Daoy (cell line): ENCODE measurements at regions not wholly inside any gene's neighbourhood (a gene's known extent, or its start where the extent isn't known, plus 50 kb on each side); places are given as distances from the start of the nearest gene placed in this dataset.
A peak's percentile ranks its signal among the peaks of the same experiment; 100 is the strongest.
"Not testable (repeated sequence)": the region's sequence is repeated elsewhere in the genome, so short reads cannot be mapped to it uniquely, and the experiment has no call there.

Source experiments
- DNase-seq: peaks from one replicate; pipeline ENCODE4 v3.0.0-alpha.2; 2015; ENCODE audit warnings: low read depth

DNA sequence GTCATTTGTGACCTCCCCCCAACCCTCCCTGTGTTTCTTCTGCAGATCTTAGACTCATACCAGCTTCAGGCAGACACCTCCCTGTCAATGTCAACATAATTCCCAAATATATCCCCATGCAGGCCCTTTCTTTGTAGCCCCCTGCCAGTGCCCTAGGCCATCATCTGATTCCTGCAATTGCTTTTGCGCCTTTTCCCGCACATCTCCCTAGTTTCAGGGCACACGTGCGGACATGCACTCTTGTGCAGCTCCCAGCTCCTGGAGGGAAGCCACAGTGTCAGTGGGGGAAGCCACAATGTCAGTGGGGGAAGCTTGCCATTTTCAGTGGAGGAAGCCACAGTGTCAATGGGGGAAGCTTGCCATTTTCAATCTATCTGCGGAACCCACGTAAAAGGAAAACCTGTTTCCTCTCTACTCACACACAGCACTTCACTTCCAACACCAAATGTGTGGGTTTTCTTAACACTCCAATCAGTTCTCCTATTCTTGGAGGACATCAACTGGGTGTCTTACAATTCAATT, 256.4 kb downstream of the ACKR3 start:
- DNase-seq = no peak

DNA sequence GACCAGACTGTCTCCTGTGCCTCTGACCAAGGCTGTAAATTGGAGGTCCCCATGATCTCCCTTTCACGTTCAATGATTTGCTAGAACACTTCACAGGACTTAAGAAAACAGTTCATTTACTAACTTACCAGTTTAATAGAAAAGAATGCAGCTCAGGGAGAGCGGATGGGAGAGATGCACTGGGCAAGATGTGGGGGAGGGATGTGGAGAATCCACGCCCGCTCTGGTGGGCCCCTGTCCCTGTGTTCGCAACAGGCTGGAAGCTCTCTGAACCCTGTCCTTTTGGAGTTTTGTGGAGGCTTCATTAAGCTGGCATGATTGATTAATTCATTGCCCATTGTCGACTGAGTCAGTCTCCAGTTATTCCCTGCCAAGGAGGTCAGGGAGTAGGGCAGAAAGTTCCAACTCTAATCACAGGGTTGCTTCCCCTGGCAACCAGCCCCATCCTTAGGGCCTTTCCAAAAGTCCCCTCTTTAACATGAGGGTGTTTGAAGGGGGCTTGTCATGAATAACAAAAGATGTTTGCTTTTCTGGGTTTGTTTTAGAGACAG, 257.1 kb downstream of the ACKR3 start:
- no peak for DNase-seq

DNA sequence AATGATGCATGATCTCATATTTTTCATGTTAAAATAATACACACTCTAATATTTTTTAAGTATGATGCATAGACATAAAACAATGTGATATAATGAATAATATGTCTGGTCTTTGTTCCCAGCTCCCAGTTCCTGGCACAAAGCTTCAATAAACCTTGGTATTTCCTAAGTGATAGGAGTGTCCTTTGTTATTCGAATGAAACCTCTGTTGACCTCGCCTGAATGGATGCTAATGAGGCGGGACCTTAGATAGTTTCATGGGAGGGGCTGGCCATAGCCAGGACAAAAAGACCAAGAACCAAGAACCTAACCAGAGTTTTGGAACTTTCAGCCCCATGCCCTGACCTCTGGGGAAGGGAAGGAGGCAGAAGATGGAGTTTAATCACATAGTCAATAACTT, 257.7 kb upstream of the COPS8 start:
- no peak for DNase-seq

DNA sequence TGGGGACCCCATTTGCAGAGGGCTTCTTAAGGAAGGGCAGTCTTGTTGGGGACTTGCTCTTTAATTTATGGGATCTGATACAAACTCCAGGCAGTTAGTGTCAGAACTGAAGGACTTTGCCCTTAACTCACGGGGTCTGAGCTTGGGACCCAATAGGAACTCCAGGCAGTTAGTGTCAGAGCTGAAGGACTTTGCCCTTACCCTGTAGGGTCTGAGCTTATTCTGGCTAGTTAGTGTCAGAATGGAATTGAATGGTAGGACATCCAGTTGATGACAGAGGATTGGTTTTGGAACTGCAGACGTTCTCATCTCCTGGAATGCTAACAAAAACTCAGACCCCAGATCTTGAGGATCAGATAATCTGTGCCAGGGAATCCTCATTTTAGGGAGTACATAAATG, 256.9 kb upstream of the COPS8 start:
- DNase-seq = no peak

DNA sequence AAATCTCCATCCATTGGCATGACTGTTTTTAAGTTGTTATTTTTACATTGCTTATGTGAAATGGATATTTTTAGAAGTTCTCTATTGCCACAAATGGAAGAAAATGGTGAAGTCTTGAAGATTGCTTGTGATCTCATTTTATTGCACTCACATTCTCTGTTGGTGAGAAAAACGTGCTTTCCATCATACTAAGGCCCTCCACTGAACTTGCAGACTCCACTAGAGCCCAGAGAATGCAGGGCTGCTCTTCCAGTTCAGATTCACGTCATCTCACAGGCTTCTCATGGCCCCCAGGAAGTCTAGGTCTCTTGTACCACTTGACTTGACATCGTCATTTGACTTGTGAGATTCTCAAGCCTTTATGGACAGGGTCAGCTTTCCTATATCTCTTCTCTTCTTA, 254.8 kb upstream of the COPS8 start:
- DNase-seq = no peak

DNA sequence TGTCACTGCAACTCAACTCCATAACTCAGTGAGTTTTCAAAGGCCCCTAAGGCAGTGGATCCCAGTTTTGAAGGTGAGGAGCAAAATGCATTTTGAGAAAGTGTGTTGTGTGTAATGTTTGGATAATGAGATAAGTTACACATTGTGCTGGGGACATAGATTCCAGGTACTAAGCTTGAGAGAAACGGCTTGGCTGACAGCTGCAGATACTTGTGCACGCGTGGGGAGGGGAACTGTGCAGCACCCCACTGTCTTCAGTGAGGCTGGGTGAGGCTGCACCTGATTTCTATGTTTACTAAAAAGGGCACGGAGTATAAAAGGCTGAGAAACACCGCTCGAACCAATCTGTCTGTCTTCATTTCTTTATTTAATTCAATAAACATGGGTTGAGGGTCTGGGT, 254.0 kb upstream of the COPS8 start:
- no peak for DNase-seq

DNA sequence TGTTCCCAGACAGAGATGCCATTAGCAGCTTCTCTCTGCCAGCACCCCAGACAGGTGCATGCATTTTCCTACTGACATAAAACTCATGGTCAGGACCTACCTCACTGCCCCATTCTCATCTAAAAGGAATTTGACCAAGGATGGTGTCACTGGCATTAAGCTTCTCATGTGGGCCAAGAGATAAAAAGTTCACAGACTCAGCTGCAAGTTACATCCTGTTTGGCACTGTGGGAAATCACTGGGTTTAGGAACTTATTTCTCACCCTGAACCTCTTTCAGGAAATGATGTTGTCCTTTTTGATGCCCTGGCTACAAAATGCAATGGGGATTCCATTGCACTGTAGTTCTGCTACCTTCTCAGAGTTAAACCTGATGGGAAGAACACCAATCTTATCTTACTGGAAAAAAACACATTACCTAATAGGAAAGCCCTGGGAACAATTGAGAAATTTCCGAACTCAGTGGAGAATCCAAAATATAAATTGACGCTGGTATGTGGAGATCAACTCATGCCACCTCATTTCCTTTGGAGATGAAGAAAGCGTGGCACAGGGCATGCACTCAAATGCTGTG, 252.1 kb upstream of the COPS8 start:
- DNase-seq = peak; percentile 62

DNA sequence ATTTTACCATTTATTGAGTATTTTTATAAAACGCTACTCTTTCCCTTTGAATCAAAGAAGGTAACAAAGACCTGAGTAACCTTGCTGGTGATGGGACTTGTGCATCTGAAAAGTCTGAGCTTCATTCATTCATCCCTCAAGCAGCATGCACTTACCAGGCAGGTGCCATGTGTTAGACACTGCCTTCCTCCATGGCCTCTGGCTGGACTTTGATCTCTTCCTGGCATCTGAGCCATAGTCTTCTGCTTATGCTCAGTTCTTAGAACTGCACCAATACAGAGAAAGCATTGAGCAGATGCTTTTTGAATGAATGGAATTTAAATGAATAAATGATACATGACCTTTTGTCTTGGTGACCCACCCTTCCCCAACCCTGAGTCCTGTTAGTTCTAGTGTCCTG, 251.4 kb upstream of the COPS8 start:
- no peak for DNase-seq

DNA sequence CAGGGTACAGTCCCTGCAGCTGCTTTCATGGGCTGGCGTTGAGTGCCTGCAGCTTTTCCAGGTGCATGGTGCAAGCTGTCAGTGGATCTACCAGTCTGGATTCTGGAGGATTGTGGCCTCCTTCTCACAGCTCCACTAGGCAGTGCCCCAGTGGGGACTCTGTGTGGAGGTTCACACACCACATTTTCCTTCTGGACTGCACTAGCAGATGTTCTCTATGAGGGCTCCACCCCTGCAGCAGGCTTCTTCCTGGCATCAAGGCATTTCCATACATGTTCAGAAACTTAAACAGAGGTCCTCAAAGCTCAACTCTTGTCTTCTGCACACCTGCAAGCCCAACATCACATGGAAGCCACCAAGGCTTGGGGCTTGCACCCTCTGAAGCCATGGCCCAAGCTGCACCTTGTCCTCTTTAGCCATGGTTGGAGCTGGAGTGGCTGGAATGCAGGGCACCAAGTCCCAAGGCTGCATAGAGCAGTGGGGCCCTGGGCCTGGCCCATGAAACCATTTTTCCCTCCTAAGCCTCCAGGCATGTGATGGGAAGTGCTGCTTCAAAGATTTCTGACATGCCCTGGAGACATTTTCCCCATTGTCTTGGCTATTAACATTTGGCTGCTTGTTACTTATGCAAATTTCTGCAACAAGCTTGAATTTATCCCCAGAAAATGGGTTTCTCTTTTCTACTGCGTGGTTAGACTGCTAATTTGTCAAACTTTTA, 250.2 kb upstream of the COPS8 start:
- DNase-seq = no peak

DNA sequence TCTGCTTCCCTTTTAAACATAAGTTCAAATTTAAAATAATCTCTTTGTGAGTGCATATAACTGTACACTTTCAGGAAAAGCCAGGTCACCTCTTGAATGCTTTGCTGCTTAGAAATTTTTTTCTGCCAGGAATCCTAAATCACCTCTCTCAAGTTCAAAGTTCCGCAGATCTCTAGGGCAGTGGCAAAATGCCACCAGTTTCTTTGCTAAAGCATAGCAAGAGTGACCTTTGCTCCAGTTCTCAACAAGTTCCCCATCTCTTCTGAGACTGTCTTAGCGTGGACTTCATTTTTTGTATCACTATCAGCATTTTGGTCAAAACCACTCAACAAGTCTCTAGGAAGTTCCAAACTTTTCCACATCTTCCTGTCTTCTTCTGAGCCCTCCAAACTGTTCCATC, 249.7 kb upstream of the COPS8 start:
- not testable (repeated sequence) for DNase-seq

DNA sequence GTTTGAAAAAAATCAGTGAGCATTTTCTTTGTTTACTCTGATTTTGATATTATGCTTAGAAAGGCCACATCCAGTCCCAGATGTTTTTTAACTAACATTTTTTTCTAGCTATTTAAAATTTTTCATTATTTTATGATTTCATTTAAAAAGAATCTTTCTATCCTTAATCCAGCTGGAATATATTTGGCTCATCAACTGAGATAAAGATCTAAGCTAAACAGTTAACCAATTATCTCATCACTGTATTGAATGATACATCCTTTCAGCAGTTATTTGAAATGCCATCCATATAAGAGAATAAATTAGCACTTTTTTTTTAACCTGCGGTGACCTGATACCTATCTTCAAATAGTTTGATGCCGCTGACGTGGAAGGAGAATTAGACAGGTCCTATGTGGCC, 245.5 kb upstream of the COPS8 start:
- no peak for DNase-seq

DNA sequence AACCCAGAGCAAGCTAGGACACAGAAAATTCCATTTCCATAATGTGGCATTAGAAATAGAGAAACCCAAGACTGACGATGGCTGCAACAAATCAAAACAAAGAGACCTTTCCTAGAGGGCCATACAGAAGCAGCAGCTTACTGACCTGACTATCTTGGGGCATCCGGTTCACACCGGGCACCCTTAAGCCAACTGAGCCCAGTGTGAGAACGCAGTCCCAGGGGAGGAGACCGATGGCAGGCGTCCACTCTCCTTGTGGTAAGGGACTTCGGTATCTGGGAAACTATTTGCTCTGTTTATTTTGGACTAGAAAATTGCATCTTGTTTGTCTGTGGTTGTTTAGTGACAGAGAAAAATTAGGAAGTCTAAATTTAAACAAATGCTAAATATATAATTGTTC, 244.8 kb upstream of the COPS8 start:
- no peak for DNase-seq

DNA sequence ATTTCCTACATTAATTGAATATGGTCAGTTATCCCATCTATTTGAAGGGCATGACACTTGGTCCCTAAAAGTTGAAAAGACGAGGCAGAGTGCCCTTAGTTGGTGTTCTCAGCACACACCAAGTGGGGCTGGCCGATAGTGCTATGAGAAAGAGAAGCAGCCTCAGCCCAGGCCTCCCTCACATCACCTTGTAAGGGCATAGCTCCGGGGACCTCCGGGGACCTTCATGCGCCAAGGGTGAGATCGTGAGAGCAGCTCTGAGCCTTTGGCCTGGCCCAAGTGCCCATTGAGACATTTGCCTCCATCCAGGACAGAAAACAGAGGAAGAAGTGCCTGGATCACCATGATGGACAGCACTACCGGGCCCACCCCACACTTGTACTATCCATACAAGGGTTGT, 244.3 kb upstream of the COPS8 start:
- no peak for DNase-seq

DNA sequence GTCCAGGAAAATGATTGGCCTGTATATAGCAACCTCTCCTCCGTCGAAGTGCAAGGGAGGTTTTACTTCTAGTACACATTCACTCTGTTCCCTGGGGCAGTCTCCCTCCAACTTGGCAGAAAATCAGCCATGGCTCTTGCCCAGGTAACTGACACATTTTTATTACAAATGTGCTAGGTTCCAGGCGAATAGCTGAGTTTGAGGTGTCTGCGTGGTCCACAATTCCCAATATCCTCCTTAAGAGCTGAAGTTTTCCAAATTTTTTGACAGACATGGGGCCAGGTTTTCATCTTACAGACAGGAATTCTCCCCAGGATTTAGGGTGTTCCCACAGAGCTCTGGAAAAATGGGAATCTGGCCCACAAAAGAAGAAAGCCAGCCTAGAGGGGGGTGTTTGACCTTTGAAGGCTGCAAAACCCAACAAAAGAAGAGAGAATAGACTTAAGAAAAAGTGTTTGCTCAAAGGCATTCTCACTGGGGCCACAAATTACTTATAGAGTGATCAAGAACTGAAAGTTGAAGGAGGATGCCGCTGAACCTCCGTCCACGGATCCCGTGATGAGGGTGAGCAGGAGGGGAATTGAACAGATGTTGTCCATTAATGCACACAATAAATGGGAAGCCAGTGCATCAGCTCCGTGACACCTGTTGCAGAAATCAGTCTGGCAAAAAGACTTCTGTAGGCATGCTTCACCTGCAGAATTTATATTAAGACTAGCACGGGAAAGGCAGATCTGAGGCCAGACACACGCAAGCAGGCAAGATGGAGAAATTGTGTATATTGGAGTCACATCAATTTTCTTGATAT, 242.3 kb upstream of the COPS8 start:
- DNase-seq = no peak

DNA sequence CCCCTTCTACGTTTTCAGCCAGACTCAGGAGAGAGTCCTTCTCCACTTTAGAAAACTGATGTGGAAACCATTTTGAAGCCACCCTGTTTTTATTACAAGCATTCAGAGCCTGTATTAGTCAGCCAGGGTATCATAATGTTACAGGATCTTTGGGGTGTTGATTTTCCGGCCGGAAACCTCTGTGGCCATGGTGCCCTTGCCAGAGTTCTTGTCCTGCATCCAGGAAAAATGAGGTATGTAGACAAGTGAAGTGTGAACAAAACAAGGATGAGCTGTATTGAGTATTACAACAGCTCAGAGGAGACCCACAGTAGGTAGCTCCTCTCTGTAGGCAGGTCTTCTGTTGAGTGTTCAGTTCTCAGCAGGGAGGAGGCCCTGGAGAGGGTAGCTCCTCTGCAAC, 241.0 kb upstream of the COPS8 start:
- no peak for DNase-seq

DNA sequence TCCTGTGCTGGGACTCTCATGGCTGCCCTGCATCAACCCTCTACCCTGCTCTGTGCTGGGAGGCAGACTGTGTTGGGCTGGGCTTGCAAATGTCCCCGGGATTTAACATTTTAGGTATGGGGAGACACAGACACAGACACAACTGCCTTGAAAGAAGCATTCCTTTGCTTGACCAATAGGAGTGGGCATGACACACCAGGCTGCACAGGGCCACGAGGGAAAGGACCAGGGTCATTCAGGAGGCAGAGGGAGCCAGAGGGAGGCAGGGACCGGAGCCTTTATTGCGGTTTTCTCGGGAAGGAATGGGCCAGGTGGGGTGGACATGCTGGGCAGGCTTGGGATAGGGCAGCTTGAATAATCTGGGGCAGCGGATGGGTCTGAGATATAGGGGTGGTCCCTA, 238.7 kb upstream of the COPS8 start:
- DNase-seq = no peak

DNA sequence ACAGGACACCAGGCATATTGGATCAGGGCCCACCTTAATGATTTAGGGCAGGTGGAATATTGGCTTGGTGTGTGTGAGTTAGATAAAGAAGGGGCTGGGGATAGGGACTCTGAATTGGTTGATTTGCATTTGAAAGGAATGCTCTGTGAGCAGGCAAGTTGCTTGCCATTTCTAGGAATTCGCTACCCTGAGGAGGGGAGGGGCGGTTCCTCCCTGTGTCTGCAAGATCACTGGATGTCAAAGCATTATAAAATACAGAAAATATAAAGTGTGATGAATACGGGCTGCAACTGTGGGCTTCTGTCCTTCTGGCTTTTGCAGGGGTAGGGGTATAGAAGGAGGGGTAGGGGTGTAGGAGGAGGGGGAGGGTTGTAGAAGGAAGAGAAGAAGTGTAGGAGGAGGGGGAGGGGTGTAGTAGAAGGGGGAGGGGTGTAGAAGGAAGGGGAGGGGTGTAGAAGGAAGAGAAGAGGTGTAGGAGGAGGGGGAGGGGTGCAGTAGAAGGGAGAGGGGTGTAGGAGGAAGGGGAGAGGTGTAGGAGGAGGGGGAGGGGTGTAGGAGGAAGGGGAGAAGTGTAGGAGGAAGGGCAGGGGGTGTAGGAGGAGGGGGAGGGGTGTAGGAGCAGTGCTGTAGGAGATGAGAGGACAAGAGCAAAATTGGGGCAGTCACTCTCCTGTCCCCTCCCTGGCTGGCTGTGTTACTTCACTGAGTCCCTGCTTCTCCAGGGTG, 238.0 kb upstream of the COPS8 start:
- DNase-seq = no peak

DNA sequence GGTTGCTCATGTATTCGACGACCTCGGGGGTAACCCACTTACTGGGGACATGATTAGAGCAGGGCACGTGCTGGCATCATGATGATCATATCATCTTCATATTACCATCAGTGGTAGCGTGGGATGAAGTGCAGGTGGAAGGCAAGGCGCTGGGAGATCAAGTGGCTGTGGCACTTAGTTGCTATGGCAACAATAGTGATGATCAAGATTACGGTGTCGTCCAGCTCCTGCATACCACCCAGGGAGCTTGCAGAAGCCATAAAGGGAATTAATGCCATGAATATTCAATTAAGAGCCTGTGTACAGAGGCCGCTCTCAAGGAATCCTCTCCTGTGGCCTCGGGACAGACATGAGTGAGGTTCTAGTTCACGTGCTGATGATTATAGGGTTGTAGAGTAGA, 237.2 kb upstream of the COPS8 start:
- no peak for DNase-seq

DNA sequence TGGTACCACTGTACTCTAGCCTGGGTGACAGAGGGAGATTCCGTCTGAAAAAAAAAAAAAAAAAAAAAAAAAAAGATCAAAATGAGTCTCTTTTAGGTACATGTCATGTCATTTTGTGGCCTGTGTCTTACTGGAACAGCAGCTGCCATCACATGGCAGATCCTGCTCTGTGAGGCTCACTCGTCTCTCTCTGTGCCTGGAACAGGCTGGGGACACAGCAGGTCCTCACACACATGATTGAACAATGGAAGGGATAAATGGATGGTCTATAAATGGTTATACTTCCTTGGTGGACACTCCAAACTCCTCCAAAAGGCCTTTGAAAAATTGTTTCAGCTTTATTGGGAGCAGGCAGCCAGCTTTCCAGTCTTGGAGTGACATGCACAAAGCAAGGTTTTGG, 236.2 kb upstream of the COPS8 start:
- DNase-seq = no peak

DNA sequence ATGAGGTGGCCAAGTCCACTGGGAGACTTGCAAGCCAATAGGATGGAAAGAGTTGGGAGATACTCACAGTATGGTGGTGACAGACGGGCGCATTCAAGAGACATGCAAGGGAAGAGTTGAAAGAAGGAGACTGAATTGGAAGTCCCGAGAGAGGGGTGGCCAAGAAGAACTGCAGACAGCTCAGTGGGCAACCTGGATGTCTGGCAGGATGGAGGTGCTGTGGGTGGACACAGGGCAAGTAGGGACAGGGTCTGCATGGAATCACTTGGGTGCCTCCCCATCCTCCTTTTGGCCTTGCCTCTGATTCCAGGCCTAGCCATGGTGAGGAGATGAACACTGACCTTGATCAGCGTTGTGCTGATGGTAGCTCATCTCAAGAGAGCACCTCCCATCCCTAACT, 235.7 kb upstream of the COPS8 start:
- DNase-seq = no peak

DNA sequence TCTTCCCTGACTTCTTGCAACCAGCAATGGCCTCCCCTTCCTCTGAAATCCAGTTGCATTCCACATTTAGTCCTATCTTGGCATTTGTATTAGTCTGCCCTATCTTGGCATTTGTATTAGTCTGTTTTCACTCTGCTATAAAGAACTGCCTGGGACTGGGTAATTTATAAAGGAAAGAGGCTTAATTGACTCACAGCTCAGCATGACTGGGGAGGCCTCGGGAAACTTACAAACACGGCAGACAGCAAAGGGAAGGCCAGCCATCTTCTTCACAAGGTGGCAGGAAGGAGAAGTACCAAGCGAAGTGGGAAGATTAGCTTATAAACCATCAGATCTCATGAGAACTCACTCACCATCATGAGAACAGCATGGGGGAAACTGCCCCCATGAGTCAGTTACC, 234.5 kb upstream of the COPS8 start:
- DNase-seq = no peak
